ENCODE measurements at regions not wholly inside any gene's neighbourhood (a gene's known extent, or its start where the extent isn't known, plus 50 kb on each side); places are given as distances from the start of the nearest gene placed in this dataset.

DNA sequence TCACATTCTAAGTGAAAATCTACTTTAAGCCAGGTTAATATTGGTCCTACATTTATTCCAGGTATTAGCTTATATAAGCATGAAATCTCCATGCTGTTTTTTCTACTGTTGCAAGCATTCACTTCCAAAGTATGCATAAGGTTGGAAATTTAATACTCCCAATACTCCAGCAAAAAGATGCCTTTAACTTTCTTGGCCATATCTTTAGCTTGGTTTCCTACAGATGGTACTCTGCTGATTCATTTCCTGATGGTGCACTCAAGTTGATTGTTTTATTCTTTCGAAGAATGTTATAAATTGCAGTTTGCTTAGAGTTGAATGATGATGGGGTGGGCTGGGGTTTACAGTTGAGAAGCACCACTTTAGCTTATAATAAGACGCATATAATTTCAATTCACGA lies 330.2 kb downstream of the PTTG2 start:
- TF ChIP-seq POLR2A (IDR thresholded peaks at IDR 0.05) (no peak), POLR2AphosphoS5 (IDR thresholded peaks at IDR 0.05) (no peak)
- TF ChIP-seq, protein P1, sequence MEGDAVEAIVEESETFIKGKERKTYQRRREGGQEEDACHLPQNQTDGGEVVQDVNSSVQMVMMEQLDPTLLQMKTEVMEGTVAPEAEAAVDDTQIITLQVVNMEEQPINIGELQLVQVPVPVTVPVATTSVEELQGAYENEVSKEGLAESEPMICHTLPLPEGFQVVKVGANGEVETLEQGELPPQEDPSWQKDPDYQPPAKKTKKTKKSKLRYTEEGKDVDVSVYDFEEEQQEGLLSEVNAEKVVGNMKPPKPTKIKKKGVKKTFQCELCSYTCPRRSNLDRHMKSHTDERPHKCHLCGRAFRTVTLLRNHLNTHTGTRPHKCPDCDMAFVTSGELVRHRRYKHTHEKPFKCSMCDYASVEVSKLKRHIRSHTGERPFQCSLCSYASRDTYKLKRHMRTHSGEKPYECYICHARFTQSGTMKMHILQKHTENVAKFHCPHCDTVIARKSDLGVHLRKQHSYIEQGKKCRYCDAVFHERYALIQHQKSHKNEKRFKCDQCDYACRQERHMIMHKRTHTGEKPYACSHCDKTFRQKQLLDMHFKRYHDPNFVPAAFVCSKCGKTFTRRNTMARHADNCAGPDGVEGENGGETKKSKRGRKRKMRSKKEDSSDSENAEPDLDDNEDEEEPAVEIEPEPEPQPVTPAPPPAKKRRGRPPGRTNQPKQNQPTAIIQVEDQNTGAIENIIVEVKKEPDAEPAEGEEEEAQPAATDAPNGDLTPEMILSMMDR (IDR thresholded peaks at IDR 0.05): no peak

All from breast epithelium (tissue), 3 donors.